Loucy (cell line): ENCODE measurements at regions not wholly inside any gene's neighbourhood (a gene's known extent, or its start where the extent isn't known, plus 50 kb on each side); places are given as distances from the start of the nearest gene placed in this dataset.

ENCODE experiments used
- CTCF ChIP-seq: fragments of 200-600 bp; sonication (generic); conservative IDR thresholded peaks from 2 replicates; pipeline ENCODE4 v1.5.1; 2014; ENCODE audit warnings: mild to moderate bottlenecking, antibody characterized with exemption, low read length
- EZH2phosphoT487 ChIP-seq: fragments of 200-600 bp; IDR thresholded peaks from 2 replicates; pipeline ENCODE4 v1.6.1; 2018; ENCODE audit warnings: antibody characterized with exemption, mild to moderate bottlenecking, moderate library complexity, borderline replicate concordance

- no peak for TF ChIP-seq CTCF
- no peak for TF ChIP-seq EZH2phosphoT487
These were observed 285.1 kb upstream of the PROK2 start for GRCh38 chr3:72070005-72070404.
